Choroid plexus epithelial cell (primary cell): ENCODE measurements at regions not wholly inside any gene's neighbourhood (a gene's known extent, or its start where the extent isn't known, plus 50 kb on each side); places are given as distances from the start of the nearest gene placed in this dataset.
"Not testable (repeated sequence)": the region's sequence is repeated elsewhere in the genome, so short reads cannot be mapped to it uniquely, and the experiment has no call there.

Source experiments
- DNase-seq: peaks from one replicate; pipeline ENCODE4 v3.0.0-alpha.2; 2010; ENCODE audit warnings: low read depth
- H3K4me3 ChIP-seq: 2 replicates; pipeline ENCODE4 v1.5.1; 2011; ENCODE audit warnings: low read depth, mild to moderate bottlenecking, control low read depth, low read length, moderate library complexity
- TF ChIP-seq, protein P1 (sequence below): conservative IDR thresholded peaks from 2 replicates; pipeline ENCODE4 v1.5.1; 2011; ENCODE audit warnings: low read depth, mild to moderate bottlenecking, control low read depth, inconsistent platforms, low read length, moderate library complexity

DNA sequence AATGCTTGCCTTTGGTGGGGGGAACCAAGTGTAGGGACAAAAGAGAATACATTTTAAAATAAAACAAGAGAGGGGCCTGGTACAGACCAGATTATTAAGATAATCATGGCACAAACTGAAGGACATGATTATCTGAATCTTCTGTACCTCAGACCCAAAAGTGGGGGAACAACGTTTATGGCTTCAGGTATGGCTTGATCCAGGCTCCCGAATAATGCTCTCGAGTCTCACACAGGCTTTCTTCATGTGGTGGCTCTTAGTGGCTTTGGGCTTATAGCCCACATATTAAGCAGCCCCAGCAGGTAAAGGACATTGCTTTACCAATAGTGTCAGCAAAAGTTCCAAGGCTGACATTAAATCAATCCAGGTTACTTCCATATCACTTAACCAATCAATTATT is 106.8 kb upstream of the FOXK1 start:
- TF ChIP-seq, protein P1, sequence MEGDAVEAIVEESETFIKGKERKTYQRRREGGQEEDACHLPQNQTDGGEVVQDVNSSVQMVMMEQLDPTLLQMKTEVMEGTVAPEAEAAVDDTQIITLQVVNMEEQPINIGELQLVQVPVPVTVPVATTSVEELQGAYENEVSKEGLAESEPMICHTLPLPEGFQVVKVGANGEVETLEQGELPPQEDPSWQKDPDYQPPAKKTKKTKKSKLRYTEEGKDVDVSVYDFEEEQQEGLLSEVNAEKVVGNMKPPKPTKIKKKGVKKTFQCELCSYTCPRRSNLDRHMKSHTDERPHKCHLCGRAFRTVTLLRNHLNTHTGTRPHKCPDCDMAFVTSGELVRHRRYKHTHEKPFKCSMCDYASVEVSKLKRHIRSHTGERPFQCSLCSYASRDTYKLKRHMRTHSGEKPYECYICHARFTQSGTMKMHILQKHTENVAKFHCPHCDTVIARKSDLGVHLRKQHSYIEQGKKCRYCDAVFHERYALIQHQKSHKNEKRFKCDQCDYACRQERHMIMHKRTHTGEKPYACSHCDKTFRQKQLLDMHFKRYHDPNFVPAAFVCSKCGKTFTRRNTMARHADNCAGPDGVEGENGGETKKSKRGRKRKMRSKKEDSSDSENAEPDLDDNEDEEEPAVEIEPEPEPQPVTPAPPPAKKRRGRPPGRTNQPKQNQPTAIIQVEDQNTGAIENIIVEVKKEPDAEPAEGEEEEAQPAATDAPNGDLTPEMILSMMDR = no peak
- no peak overlapping the region for H3K4me3 ChIP-seq
- no peak for DNase-seq

- no peak for DNase-seq
- H3K4me3 ChIP-seq = no peak overlapping the region
- TF ChIP-seq, protein P1 = no peak
Observed at GRCh38 chr7:4602905-4603842, 78.9 kb upstream of the FOXK1 start.

DNA sequence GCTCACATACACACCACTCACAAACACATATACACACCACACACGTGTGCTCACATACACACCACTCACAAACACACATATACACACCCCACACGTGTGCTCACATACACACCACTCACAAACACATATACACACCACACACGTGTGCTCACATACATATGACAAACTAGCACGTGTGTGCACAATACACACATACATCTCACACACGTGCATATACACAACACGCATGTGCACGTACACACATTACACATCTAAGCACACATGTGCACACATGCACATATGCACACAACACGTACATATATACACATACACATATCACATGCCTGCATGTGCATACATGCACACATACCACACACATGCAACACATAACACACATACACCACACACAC is 78.3 kb upstream of the FOXK1 start:
- TF ChIP-seq, protein P1 = no peak
- no peak for DNase-seq

DNA sequence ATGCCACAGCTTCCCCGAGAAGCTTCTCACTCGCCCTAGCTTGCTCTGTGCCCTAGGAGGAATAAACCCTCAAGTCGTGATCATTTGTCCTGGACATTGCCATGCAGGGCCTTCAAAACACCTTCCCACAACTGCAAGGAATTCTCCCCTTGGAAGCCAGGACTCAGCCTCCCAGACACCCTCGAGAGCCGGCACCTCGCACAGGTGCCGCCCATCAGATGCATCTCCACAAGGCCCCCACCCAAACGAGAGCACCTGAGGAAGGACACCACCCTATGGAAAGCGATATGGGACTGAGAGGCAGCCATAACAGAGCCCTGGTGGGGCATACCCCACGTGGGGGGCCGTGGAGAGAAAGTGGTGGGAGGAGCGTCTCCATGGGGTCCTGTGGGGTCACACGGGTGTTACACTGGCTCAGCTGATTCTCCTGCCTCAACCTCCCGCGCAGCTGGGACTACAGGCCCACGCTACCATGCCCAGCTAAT is 77.6 kb upstream of the FOXK1 start:
- TF ChIP-seq, protein P1 = no peak
- DNase-seq = no peak
- H3K4me3 ChIP-seq = no peak overlapping the region

More for the DNA sequence above, 78.3 kb upstream of the FOXK1 start:
- H3K4me3 ChIP-seq = no peak overlapping the region

- TF ChIP-seq, protein P1 = no peak
- H3K4me3 ChIP-seq = no peak overlapping the region
- DNase-seq = no peak
Observed at GRCh38 chr7:4606797-4607196, 75.3 kb upstream of the FOXK1 start.

DNA sequence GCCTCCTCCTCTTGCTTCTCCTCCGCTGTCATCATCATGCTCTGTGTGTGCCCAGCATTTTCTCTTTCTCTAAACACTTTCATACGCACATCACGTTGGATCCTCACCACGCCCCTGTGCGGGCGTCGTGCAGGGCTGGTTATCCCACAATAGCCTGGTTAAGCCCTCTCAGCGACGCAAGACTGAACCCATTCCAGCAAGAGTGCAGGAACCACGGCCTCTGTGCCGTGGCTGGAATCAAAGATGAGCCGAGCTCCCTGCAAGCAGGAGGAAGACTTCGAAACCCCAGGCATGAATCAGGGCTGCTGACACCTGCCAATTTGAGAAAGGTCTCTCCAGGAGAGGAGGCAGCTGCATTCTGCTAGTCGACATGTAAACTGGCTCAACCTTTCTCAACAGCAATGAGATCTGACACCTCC is 74.8 kb upstream of the FOXK1 start:
- no peak overlapping the region for H3K4me3 ChIP-seq
- no peak for DNase-seq

GRCh38 chr7:4609576-4609975 is 72.5 kb upstream of the FOXK1 start:
- DNase-seq, H3K4me3 ChIP-seq: not testable (repeated sequence)

More for the DNA sequence above, 74.8 kb upstream of the FOXK1 start:
- TF ChIP-seq, protein P1 = no peak
